Activated effector memory CD4-positive, alpha-beta T cell treated with Interleukin-2 at 50 U/mL for 16 hours (primary cell): ENCODE measurements at regions not wholly inside any gene's neighbourhood (a gene's known extent, or its start where the extent isn't known, plus 50 kb on each side); places are given as distances from the start of the nearest gene placed in this dataset.
"Not testable (repeated sequence)": the region's sequence is repeated elsewhere in the genome, so short reads cannot be mapped to it uniquely, and the experiment has no call there.

Experiments
- DNase-seq: peaks from one replicate; pipeline ENCODE4 v3.0.0-alpha.2; 2020

- no peak for DNase-seq
Measured at GRCh38 chr1:67532452-67533216, 102.4 kb upstream of the SERBP1 start.

GRCh38 chr1:67534627-67535065, 104.4 kb upstream of the SERBP1 start:
- no peak for DNase-seq

GRCh38 chr1:67535474-67535873, 105.3 kb upstream of the SERBP1 start:
- no peak for DNase-seq

GRCh38 chr1:67536957-67537666, 106.9 kb upstream of the SERBP1 start:
- no peak for DNase-seq

GRCh38 chr1:67537667-67538018, 107.4 kb upstream of the SERBP1 start:
- no peak for DNase-seq

- DNase-seq, result no peak
Measured at GRCh38 chr1:67540025-67540732, 110.0 kb upstream of the SERBP1 start.

GRCh38 chr1:67540733-67541125, 110.5 kb upstream of the SERBP1 start:
- DNase-seq, result no peak

- no peak for DNase-seq
Measured at GRCh38 chr1:67542747-67543146, 112.5 kb upstream of the SERBP1 start.

GRCh38 chr1:67544921-67545320, 114.7 kb upstream of the SERBP1 start:
- no peak for DNase-seq

GRCh38 chr1:67545364-67545763, 115.2 kb upstream of the SERBP1 start:
- no peak for DNase-seq

GRCh38 chr1:67551375-67551774, 121.2 kb upstream of the SERBP1 start:
- no peak for DNase-seq

- DNase-seq, result no peak
Measured at GRCh38 chr1:67552336-67552759, 122.1 kb upstream of the SERBP1 start.

GRCh38 chr1:67554204-67554603, 124.0 kb upstream of the SERBP1 start:
- not testable (repeated sequence) for DNase-seq

- no peak for DNase-seq
Measured at GRCh38 chr1:67555461-67556296, 125.5 kb upstream of the SERBP1 start.

GRCh38 chr1:67556297-67556900, 126.2 kb upstream of the SERBP1 start:
- no peak for DNase-seq

- DNase-seq, result no peak
Measured at GRCh38 chr1:67557696-67558448, 127.1 kb upstream of the GADD45A start.

- no peak for DNase-seq
Measured at GRCh38 chr1:67558449-67559193, 126.4 kb upstream of the GADD45A start.

- no peak for DNase-seq
Measured at GRCh38 chr1:67559222-67559700, 125.7 kb upstream of the GADD45A start.

- DNase-seq, result no peak
Measured at GRCh38 chr1:67560580-67561255, 124.3 kb upstream of the GADD45A start.

- peak; percentile 64 for DNase-seq
Measured at GRCh38 chr1:67561704-67562113, 123.3 kb upstream of the GADD45A start.
